KOPT-K1 (cell line): ENCODE measurements at regions not wholly inside any gene's neighbourhood (a gene's known extent, or its start where the extent isn't known, plus 50 kb on each side); places are given as distances from the start of the nearest gene placed in this dataset.

ENCODE experiments used
- H3K27ac ChIP-seq: fragments of 200-600 bp; sonication (generic); 2 replicates; pipeline ENCODE4 v1.5.1; 2016; ENCODE audit warnings: antibody characterized with exemption, mild to moderate bottlenecking, low read depth, low read length; ENCODE audit not compliant: poor library complexity, severe bottlenecking
- H3K36me3 ChIP-seq: fragments of 200-600 bp; sonication (generic); 2 replicates; pipeline ENCODE4 v1.5.1; 2017; ENCODE audit warnings: antibody characterized with exemption, mild to moderate bottlenecking, low read length, moderate library complexity; ENCODE audit not compliant: insufficient read depth
- H3K9me3 ChIP-seq: fragments of 200-600 bp; sonication (generic); 2 replicates; pipeline ENCODE4 v1.5.1; 2017; ENCODE audit warnings: antibody characterized with exemption, low read length, mild to moderate bottlenecking; ENCODE audit not compliant: insufficient read depth, poor library complexity, severe bottlenecking

GRCh38 chr13:80571346-80572307 lies 230.7 kb upstream of the SPRY2 start:
- Histone ChIP-seq H3K36me3 (no peaks in the 10 kb centered on the region), H3K27ac (no peak overlapping the region), H3K9me3 (no peaks in the 10 kb centered on the region)

GRCh38 chr13:80563439-80563838 lies 222.5 kb upstream of the SPRY2 start:
- H3K27ac ChIP-seq = no peak overlapping the region
- H3K36me3 ChIP-seq = no peaks in the 10 kb centered on the region
- no peaks in the 10 kb centered on the region for H3K9me3 ChIP-seq

DNA sequence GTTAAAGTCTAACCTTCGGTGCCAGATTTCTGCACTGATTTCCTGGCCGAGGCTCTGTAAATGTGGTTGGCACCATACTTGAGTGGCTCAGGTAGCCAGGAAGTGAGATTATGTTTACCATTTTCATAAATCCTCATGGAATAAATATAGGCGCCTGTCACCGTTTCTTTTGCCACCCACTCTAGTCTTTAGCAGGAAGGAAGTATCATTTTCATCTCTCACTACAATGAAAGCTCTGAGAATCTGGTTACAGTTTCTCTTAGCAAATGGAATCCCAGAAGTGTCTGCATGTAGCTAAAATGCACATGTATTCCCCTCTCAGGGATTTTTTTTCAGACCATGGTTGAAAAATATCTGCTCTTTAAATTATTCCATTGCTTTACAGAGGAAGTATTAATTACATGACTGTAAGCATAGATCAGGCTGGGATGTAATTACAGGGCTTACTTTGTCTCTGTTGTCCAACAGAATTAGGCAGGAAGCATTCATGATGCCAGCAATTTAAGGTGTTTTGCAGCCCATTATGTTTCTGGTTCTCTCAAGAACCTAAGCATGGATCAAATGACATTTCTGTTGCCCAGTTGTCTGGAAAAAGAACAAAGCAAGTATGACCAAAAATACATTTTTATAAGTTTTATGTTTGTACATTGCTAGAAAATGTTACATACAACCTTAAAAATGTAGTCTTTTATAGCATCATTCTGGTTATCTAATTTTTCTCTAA lies 221.7 kb upstream of the SPRY2 start:
- Histone ChIP-seq H3K9me3 (no peaks in the 10 kb centered on the region), H3K36me3 (no peaks in the 10 kb centered on the region), H3K27ac (no peak overlapping the region)

- H3K9me3 ChIP-seq = no peaks in the 10 kb centered on the region
- no peaks in the 10 kb centered on the region for H3K36me3 ChIP-seq
- H3K27ac ChIP-seq = no peak overlapping the region
Observed at GRCh38 chr13:80560609-80561008, 219.7 kb upstream of the SPRY2 start.

GRCh38 chr13:80559944-80560343 lies 219.0 kb upstream of the SPRY2 start:
- Histone ChIP-seq H3K27ac (no peak overlapping the region), H3K9me3 (no peaks in the 10 kb centered on the region), H3K36me3 (no peaks in the 10 kb centered on the region)

DNA sequence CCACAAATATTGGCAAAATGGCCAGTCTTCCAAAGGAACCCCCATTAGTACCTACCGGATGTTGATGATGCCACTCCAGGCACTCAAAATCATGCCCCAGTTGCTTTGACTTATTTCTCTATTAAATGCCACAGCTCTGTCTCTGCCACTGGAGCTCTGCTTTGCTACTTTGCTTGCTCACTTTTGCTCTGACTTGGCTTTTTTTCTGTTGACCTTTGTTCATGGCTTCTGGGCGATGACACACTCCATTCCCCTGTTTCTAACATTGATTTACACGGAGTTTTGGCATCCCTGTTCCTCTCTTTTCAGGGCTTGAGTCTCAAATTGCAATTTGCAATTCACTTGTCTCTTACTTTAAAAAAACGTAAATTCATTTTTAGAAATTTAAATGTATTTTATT lies 217.1 kb upstream of the SPRY2 start:
- Histone ChIP-seq H3K36me3 (no peaks in the 10 kb centered on the region), H3K27ac (no peak overlapping the region), H3K9me3 (no peaks in the 10 kb centered on the region)

DNA sequence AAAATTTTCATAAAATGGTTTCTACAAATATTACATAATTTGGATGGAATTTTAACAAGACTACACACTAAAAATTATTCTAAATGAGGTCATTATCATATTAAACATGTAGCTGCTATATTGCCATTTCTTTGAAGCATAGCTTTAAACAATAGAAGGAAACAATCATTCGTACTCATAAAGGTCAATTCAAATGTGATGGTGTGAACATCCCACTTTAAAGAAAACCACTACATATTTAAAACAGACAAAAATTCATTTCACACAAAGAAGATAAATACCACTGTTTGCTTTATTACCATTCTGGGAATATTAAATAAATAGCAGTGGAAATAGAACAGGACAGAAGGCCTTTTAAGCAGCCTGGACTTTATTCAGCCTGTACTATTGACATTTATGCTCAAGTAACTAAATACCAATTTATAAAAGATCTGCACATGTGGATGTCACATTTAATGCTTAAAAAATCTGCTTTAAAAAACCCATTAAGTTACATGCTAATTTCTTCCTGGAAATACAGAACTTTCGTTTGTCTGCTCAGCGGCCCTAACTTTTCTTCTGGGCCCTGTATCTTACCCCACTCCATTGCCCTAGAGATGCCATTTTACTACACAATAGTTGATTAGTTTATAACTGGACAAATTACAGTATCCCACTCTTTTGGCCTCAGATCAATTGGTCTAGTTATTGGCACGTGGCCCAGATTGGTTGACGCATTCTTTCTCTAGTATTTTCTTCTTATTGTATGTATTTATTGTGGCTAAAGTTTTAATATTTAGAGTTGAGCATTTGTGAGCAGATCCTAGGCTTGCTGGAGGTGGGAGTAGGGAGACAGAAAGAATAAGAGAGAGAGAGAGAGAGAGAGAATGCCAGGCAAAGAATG lies 215.1 kb upstream of the SPRY2 start:
- Histone ChIP-seq H3K27ac (no peak overlapping the region), H3K9me3 (no peaks in the 10 kb centered on the region), H3K36me3 (no peaks in the 10 kb centered on the region)

DNA sequence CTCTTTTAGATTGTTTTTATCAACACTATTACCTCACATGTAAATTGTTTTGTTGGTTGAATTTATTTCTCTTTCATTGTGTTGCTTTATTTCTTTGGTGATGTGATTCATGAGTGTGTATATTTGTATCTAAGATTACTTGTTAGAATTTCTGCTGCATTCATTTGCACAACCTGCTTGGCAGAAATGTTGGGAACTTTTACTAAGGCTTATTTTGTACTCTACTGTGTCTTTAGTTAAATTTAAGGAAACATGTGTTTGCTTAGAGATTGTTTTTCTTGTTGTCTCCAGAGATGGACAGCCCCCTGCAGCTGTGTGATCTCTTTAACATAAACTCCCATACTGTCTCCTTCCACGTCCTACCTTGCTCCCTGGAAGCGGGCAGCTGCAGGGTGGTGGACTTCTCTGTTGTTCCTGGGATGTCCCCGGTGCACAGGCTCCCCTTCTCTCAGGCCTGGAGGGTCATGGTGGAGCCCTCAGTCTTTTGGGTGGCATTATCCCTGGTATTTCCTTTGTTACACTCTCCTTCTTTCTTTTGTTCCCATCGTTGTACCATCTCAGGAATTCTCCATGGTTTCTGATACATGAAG lies 212.0 kb upstream of the SPRY2 start:
- Histone ChIP-seq H3K27ac (no peak overlapping the region), H3K36me3 (no peaks in the 10 kb centered on the region), H3K9me3 (no peaks in the 10 kb centered on the region)

DNA sequence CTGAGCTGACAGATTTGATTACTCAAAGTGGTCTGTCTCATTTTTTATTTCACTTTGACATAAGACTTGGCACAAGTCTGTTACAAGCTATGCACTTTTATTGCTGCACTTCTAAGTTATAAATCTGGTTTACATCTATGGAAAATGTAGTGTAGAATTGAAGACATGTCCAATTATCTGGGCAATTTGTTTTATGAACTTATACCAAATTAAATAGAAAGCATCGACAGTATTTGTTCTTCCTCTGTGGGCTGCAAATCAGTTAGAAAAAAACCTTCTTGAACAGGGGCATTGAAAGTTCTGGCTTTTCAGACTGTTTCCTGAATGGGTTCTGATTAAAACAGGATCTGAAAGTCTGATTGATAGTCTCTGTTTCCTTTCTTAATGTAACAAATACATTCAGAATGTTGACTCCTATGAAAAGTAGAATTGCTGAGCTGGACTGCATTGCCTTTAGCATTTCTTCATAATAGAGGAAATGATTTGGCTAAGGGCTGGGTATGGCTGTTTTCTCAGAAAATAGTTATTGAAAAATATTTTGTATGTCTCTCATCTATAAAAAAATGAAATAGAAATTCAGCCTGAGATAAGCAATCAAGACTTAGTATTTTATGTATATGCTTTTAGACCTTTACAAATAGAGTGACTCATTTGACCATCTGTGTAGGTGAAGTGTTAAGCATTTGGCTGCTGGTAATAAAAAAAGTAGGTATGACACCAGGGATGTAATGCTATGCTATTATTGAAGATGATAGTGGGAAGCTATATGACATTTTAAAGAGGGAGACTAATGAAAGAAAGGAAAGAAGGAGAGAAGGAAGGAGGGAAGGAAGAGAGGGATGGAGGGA lies 210.9 kb upstream of the SPRY2 start:
- Histone ChIP-seq H3K9me3 (no peaks in the 10 kb centered on the region), H3K27ac (no peak overlapping the region), H3K36me3 (no peaks in the 10 kb centered on the region)

DNA sequence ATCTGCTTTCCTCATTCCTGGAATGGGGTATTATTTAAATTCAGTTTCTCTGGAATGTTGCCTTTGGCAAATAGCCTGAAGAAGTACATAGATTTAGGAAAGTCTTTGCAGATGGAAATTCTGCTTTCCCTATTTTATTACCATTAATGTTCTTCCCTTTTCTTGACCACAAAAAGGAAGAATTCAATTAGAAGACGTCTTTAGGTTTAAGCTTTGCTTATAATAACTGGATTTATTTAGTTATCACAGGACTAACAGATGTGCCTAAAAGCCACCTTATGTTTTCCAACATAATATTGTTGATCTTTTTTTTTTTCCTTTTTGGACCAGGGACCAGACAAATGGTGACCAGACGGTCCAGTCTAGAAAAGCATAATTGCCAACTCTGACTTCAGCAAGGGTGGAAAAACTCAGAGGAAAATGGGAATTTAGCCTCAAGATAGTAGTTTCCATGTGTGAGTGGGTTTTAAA lies 210.1 kb upstream of the SPRY2 start:
- Histone ChIP-seq H3K36me3 (no peaks in the 10 kb centered on the region), H3K27ac (no peak overlapping the region), H3K9me3 (no peaks in the 10 kb centered on the region)

GRCh38 chr13:80548915-80549314 lies 208.0 kb upstream of the SPRY2 start:
- H3K36me3 ChIP-seq = no peaks in the 10 kb centered on the region
- H3K9me3 ChIP-seq = no peaks in the 10 kb centered on the region
- H3K27ac ChIP-seq = no peak overlapping the region

- no peak overlapping the region for H3K27ac ChIP-seq
- no peaks in the 10 kb centered on the region for H3K9me3 ChIP-seq
- H3K36me3 ChIP-seq = no peaks in the 10 kb centered on the region
Observed at GRCh38 chr13:80547885-80548825, 207.2 kb upstream of the SPRY2 start.

DNA sequence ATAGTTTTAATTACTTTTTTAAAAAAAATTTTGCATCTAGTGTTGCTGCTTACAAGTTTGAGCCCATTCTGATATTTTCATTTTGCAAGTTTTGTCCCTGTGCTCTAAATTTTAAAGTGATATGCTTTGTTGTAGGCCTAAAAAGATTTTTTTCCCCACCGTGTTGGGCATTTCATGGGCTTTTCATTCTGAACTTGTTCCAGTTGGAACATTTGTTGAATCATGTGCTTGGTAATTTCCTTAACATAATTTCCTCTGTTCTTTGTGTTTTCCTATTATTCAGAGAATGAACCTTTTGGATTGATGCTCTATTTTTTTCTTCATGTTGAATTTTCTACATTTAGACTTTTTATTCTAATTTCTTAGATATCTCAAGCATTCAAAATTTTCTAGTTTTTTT lies 206.4 kb upstream of the SPRY2 start:
- Histone ChIP-seq H3K27ac (no peak overlapping the region), H3K9me3 (no peaks in the 10 kb centered on the region), H3K36me3 (no peaks in the 10 kb centered on the region)
